ENCODE measurements at regions not wholly inside any gene's neighbourhood (a gene's known extent, or its start where the extent isn't known, plus 50 kb on each side); places are given as distances from the start of the nearest gene placed in this dataset.

GRCh38 chr4:157840648-157841047 is 332.2 kb downstream of the GASK1B start:
- in situ Hi-C loops (cut with HindIII; ENCODE audit: low sequenced_read_pairs) = no loop called here
- no peak for TF ChIP-seq CTCF (IDR thresholded peaks at IDR 0.05; ENCODE audit: low read depth, low read length)
- no peak for DNase-seq (ENCODE audit: low read depth, low spot score)
- H3K4me3 ChIP-seq (ENCODE audit: low read depth, low read length) = no peak overlapping the region

DNA sequence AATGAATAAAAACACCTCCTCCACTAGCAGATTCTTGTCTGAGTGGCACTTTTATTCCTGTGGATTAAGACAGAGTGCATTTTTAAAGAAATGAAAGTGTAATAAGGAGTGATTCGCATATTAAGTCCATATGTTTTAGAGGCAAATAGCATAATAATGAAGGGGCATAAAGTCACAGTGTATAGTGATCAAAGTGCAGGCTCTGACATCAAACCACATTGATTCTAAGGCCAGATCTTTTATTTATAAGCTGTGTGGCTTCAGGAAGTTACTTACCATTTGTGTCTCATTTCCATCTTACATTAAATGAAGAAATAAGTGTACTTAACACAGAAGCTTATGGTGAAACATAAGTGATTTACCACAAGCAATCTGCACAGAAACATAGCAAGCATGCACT is 332.8 kb downstream of the GASK1B start:
- DNase-seq (ENCODE audit: low read depth, low spot score) = no peak
- in situ Hi-C loops (cut with HindIII; ENCODE audit: low sequenced_read_pairs) = no loop called here
- H3K4me3 ChIP-seq (ENCODE audit: low read depth, low read length) = no peak overlapping the region
- no peak for TF ChIP-seq CTCF (IDR thresholded peaks at IDR 0.05; ENCODE audit: low read depth, low read length)

GRCh38 chr4:157838366-157838765 is 334.5 kb downstream of the GASK1B start:
- in situ Hi-C loops (cut with HindIII; ENCODE audit: low sequenced_read_pairs) = no loop called here
- TF ChIP-seq CTCF (IDR thresholded peaks at IDR 0.05; ENCODE audit: low read depth, low read length) = no peak
- no peak for DNase-seq (ENCODE audit: low read depth, low spot score)
- H3K4me3 ChIP-seq (ENCODE audit: low read depth, low read length) = no peak overlapping the region

DNA sequence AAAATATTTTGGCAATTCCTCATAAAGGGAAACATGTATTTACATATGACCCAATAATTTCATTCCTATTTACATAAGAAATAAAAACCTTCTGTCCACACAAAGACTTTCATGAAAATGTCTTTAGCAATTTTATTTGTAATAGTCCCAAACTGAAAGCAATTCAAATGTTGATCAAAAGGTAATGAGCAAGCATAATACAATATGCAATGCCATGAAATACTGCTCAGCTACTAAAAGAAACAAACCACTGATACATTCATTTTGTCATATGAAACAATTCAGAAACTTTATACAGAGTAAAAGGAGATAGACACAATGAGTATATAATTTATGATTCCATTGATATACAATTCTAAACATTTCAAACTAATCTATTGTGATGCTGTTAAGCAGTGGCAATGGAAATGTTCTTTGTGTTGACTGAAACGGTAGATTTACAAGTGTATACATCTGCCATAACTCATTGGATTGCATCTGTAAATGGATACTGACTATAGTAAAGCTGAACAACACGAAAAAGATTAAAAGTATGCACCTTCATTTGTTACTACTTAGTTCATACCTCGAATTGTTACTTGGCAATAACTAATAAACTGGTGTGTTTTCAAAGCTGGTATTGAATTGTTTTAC is 335.6 kb downstream of the GASK1B start:
- in situ Hi-C loops (cut with HindIII; ENCODE audit: low sequenced_read_pairs) = no loop called here
- no peak for DNase-seq (ENCODE audit: low read depth, low spot score)
- no peak for TF ChIP-seq CTCF (IDR thresholded peaks at IDR 0.05; ENCODE audit: low read depth, low read length)
- H3K4me3 ChIP-seq (ENCODE audit: low read depth, low read length) = no peak overlapping the region

- no peak for TF ChIP-seq CTCF (IDR thresholded peaks at IDR 0.05; ENCODE audit: low read depth, low read length)
- H3K4me3 ChIP-seq (ENCODE audit: low read depth, low read length) = no peak overlapping the region
- in situ Hi-C loops (cut with HindIII; ENCODE audit: low sequenced_read_pairs) = no loop called here
- no peak for DNase-seq (ENCODE audit: low read depth, low spot score)
Observed at GRCh38 chr4:157832596-157832995, 340.2 kb downstream of the GASK1B start.

DNA sequence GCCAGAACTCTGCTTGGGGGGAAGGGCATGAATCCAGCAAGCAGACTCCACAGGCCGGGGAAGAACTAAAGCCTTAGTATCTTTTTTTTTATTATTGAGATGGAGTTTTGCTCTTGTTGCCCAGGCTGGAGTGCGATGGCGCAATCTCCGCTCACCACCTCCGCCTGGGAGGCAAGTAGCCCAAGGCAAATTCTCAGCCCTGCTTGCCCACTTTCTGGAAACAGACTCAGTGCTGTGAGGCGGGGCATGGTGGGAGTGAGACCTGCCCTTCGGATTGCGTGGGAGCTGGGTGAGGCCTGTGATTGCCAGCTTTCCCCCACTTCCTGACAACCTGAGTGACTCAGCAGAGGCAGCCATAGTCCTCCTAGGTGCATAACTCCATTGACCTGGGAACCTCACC is 348.8 kb downstream of the GASK1B start:
- no peak for DNase-seq (ENCODE audit: low read depth, low spot score)
- in situ Hi-C loops (cut with HindIII; ENCODE audit: low sequenced_read_pairs) = no loop called here
- TF ChIP-seq CTCF (IDR thresholded peaks at IDR 0.05; ENCODE audit: low read depth, low read length) = no peak
- H3K4me3 ChIP-seq (ENCODE audit: low read depth, low read length) = no peak overlapping the region

DNA sequence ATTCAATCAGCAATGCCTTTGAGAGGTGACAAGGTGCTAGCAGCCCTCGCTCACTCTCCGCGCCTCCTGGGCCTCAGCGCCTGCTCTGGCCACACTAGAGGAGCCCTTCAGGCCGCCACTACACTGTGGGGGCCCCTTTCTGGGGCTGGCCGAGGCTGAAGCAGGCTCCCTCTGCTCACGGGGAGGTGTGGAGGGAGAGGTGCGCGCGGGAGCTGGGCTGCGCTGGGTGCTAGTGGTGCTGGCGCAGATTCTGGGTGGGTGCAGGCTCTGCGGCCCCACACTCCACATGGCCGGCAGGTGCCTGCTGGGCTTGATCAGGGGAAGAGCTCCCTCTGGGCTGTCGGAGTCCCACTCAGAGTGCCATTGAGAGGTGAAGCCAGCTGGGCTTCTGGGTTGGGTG is 351.0 kb downstream of the GASK1B start:
- in situ Hi-C loops (cut with HindIII; ENCODE audit: low sequenced_read_pairs) = no loop called here
- no peak overlapping the region for H3K4me3 ChIP-seq (ENCODE audit: low read depth, low read length)
- TF ChIP-seq CTCF (IDR thresholded peaks at IDR 0.05; ENCODE audit: low read depth, low read length) = no peak
- no peak for DNase-seq (ENCODE audit: low read depth, low spot score)

All from astrocyte of the spinal cord (primary cell).